ENCODE measurements at regions not wholly inside any gene's neighbourhood (a gene's known extent, or its start where the extent isn't known, plus 50 kb on each side); places are given as distances from the start of the nearest gene placed in this dataset.
"Not testable (repeated sequence)": the region's sequence is repeated elsewhere in the genome, so short reads cannot be mapped to it uniquely, and the experiment has no call there.

GRCh38 chr10:117763528-117763927 lies 221.0 kb downstream of the EMX2 start:
- ATAC-seq (ENCODE audit: low FRiP score): no peak
- no peak for DNase-seq
- no peaks in the 10 kb centered on the region for H3K27me3 ChIP-seq (ENCODE audit: control insufficient read depth in 1 of 2, insufficient read depth in 2 of 2, low read length in 1 of 2)
- intact Hi-C loops (cut with DNase I): no loop called here
- H3K9me3 ChIP-seq (ENCODE audit: control insufficient read depth, low read length): no peaks in the 10 kb centered on the region
- no peaks in the 10 kb centered on the region for H3K36me3 ChIP-seq (ENCODE audit: control insufficient read depth in 1 of 2, insufficient read depth in 2 of 2, low read length in 1 of 2)
- H3K4me1 ChIP-seq (ENCODE audit: control insufficient read depth in 1 of 2, insufficient read depth in 2 of 2, low read length in 2 of 2): no peaks in the 10 kb centered on the region
- H3K4me3 ChIP-seq (ENCODE audit: low read length in 2 of 2): no peak overlapping the region
- H3K27ac ChIP-seq (ENCODE audit: low read depth in 1 of 2, low read length in 2 of 2): no peak overlapping the region
- 79 to 83% methylated on average over 4 of the region's 4 CpGs for WGBS, 2 donors

GRCh38 chr10:117768333-117769042 lies 225.9 kb downstream of the EMX2 start:
- H3K4me3 ChIP-seq (ENCODE audit: low read length in 2 of 2): no peak overlapping the region
- ATAC-seq (ENCODE audit: low FRiP score) (no peak), DNase-seq (no peak)
- no peaks in the 10 kb centered on the region for H3K9me3 ChIP-seq (ENCODE audit: control insufficient read depth, low read length)
- H3K36me3 ChIP-seq (ENCODE audit: control insufficient read depth in 1 of 2, insufficient read depth in 2 of 2, low read length in 1 of 2): no peaks in the 10 kb centered on the region
- no peak overlapping the region for H3K27ac ChIP-seq (ENCODE audit: low read depth in 1 of 2, low read length in 2 of 2)
- WGBS, 2 donors: 87 to 92% methylated on average over 2 of the region's 2 CpGs
- intact Hi-C loops (cut with DNase I): no loop called here
- H3K4me1 ChIP-seq (ENCODE audit: control insufficient read depth in 1 of 2, insufficient read depth in 2 of 2, low read length in 2 of 2): no peaks in the 10 kb centered on the region
- no peaks in the 10 kb centered on the region for H3K27me3 ChIP-seq (ENCODE audit: control insufficient read depth in 1 of 2, insufficient read depth in 2 of 2, low read length in 1 of 2)

GRCh38 chr10:117775526-117775925 lies 233.0 kb downstream of the EMX2 start:
- Histone ChIP-seq H3K9me3 (ENCODE audit: control insufficient read depth, low read length) (no peaks in the 10 kb centered on the region), H3K36me3 (ENCODE audit: control insufficient read depth in 1 of 2, insufficient read depth in 2 of 2, low read length in 1 of 2) (no peaks in the 10 kb centered on the region), H3K4me3 (ENCODE audit: low read length in 2 of 2) (no peak overlapping the region), H3K4me1 (ENCODE audit: control insufficient read depth in 1 of 2, insufficient read depth in 2 of 2, low read length in 2 of 2) (no peaks in the 10 kb centered on the region), H3K27ac (ENCODE audit: low read depth in 1 of 2, low read length in 2 of 2) (no peak overlapping the region), H3K27me3 (ENCODE audit: control insufficient read depth in 1 of 2, insufficient read depth in 2 of 2, low read length in 1 of 2) (no peaks in the 10 kb centered on the region)
- WGBS, 2 donors: 93 to 96% methylated on average over 3 of the region's 3 CpGs
- ATAC-seq (ENCODE audit: low FRiP score) (no peak), DNase-seq (no peak)
- intact Hi-C loops (cut with DNase I): no loop called here

GRCh38 chr10:117777222-117777621 lies 234.7 kb downstream of the EMX2 start:
- H3K27me3 ChIP-seq (ENCODE audit: control insufficient read depth in 1 of 2, insufficient read depth in 2 of 2, low read length in 1 of 2); H3K9me3 ChIP-seq (ENCODE audit: control insufficient read depth, low read length); H3K4me1 ChIP-seq (ENCODE audit: control insufficient read depth in 1 of 2, insufficient read depth in 2 of 2, low read length in 2 of 2); H3K27ac ChIP-seq (ENCODE audit: low read depth in 1 of 2, low read length in 2 of 2); ATAC-seq (ENCODE audit: low FRiP score); H3K4me3 ChIP-seq (ENCODE audit: low read length in 2 of 2); H3K36me3 ChIP-seq (ENCODE audit: control insufficient read depth in 1 of 2, insufficient read depth in 2 of 2, low read length in 1 of 2); DNase-seq; intact Hi-C loops (cut with DNase I): not testable (repeated sequence)
- 68 to 69% methylated on average over 5 of the region's 5 CpGs for WGBS, 2 donors

GRCh38 chr10:117778241-117778640 lies 235.7 kb downstream of the EMX2 start:
- ATAC-seq (ENCODE audit: low FRiP score) (no peak), DNase-seq (no peak)
- 66 to 77% methylated on average over 3 of the region's 3 CpGs for WGBS, 2 donors
- H3K36me3 ChIP-seq (ENCODE audit: control insufficient read depth in 1 of 2, insufficient read depth in 2 of 2, low read length in 1 of 2): no peaks in the 10 kb centered on the region
- H3K4me1 ChIP-seq (ENCODE audit: control insufficient read depth in 1 of 2, insufficient read depth in 2 of 2, low read length in 2 of 2): no peaks in the 10 kb centered on the region
- intact Hi-C loops (cut with DNase I): no loop called here
- no peak overlapping the region for H3K27ac ChIP-seq (ENCODE audit: low read depth in 1 of 2, low read length in 2 of 2)
- H3K4me3 ChIP-seq (ENCODE audit: low read length in 2 of 2): no peak overlapping the region
- no peaks in the 10 kb centered on the region for H3K27me3 ChIP-seq (ENCODE audit: control insufficient read depth in 1 of 2, insufficient read depth in 2 of 2, low read length in 1 of 2)
- peaks cover 2% of the 10 kb centered on the region for H3K9me3 ChIP-seq (ENCODE audit: control insufficient read depth, low read length)

- ATAC-seq (ENCODE audit: low FRiP score): no peak
- intact Hi-C loops (cut with DNase I): no loop called here
- Histone ChIP-seq H3K27ac (ENCODE audit: low read depth in 1 of 2, low read length in 2 of 2) (no peak overlapping the region), H3K4me3 (ENCODE audit: low read length in 2 of 2) (no peak overlapping the region), H3K36me3 (ENCODE audit: control insufficient read depth in 1 of 2, insufficient read depth in 2 of 2, low read length in 1 of 2) (no peaks in the 10 kb centered on the region), H3K9me3 (ENCODE audit: control insufficient read depth, low read length) (peaks cover 2% of the 10 kb centered on the region), H3K4me1 (ENCODE audit: control insufficient read depth in 1 of 2, insufficient read depth in 2 of 2, low read length in 2 of 2) (no peaks in the 10 kb centered on the region), H3K27me3 (ENCODE audit: control insufficient read depth in 1 of 2, insufficient read depth in 2 of 2, low read length in 1 of 2) (no peaks in the 10 kb centered on the region)
- no peak for DNase-seq
- WGBS, 2 donors: 93% methylated on average over 1 of the region's 1 CpG
Observed at GRCh38 chr10:117780411-117780810, 237.9 kb downstream of the EMX2 start.

GRCh38 chr10:117781216-117781831 lies 238.8 kb downstream of the EMX2 start:
- Histone ChIP-seq H3K36me3 (ENCODE audit: control insufficient read depth in 1 of 2, insufficient read depth in 2 of 2, low read length in 1 of 2) (no peaks in the 10 kb centered on the region), H3K27ac (ENCODE audit: low read depth in 1 of 2, low read length in 2 of 2) (no peak overlapping the region), H3K4me3 (ENCODE audit: low read length in 2 of 2) (no peak overlapping the region), H3K27me3 (ENCODE audit: control insufficient read depth in 1 of 2, insufficient read depth in 2 of 2, low read length in 1 of 2) (no peaks in the 10 kb centered on the region), H3K9me3 (ENCODE audit: control insufficient read depth, low read length) (peaks cover 2% of the 10 kb centered on the region), H3K4me1 (ENCODE audit: control insufficient read depth in 1 of 2, insufficient read depth in 2 of 2, low read length in 2 of 2) (no peaks in the 10 kb centered on the region)
- ATAC-seq (ENCODE audit: low FRiP score) (no peak), DNase-seq (no peak)
- WGBS, 2 donors: 91% methylated on average over 7 of the region's 7 CpGs
- intact Hi-C loops (cut with DNase I): no loop called here

- no peaks in the 10 kb centered on the region for H3K36me3 ChIP-seq (ENCODE audit: control insufficient read depth in 1 of 2, insufficient read depth in 2 of 2, low read length in 1 of 2)
- DNase-seq: no peak
- H3K27me3 ChIP-seq (ENCODE audit: control insufficient read depth in 1 of 2, insufficient read depth in 2 of 2, low read length in 1 of 2): no peaks in the 10 kb centered on the region
- no peak for ATAC-seq (ENCODE audit: low FRiP score)
- intact Hi-C loops (cut with DNase I): no loop called here
- H3K4me3 ChIP-seq (ENCODE audit: low read length in 2 of 2): no peak overlapping the region
- 8 to 10% methylated on average over 5 of the region's 5 CpGs for WGBS, 2 donors
- peaks cover 2% of the 10 kb centered on the region for H3K9me3 ChIP-seq (ENCODE audit: control insufficient read depth, low read length)
- no peaks in the 10 kb centered on the region for H3K4me1 ChIP-seq (ENCODE audit: control insufficient read depth in 1 of 2, insufficient read depth in 2 of 2, low read length in 2 of 2)
- H3K27ac ChIP-seq (ENCODE audit: low read depth in 1 of 2, low read length in 2 of 2): no peak overlapping the region
Observed at GRCh38 chr10:117782276-117782675, 239.7 kb downstream of the EMX2 start.

GRCh38 chr10:117783698-117784395 lies 241.3 kb downstream of the EMX2 start:
- ATAC-seq (ENCODE audit: low FRiP score): no peak
- intact Hi-C loops (cut with DNase I): no loop called here
- WGBS, 2 donors: 74 to 81% methylated on average over 14 of the region's 14 CpGs
- no peaks in the 10 kb centered on the region for H3K36me3 ChIP-seq (ENCODE audit: control insufficient read depth in 1 of 2, insufficient read depth in 2 of 2, low read length in 1 of 2)
- H3K4me1 ChIP-seq (ENCODE audit: control insufficient read depth in 1 of 2, insufficient read depth in 2 of 2, low read length in 2 of 2): no peaks in the 10 kb centered on the region
- H3K27me3 ChIP-seq (ENCODE audit: control insufficient read depth in 1 of 2, insufficient read depth in 2 of 2, low read length in 1 of 2): no peaks in the 10 kb centered on the region
- no peak for DNase-seq
- no peak overlapping the region for H3K27ac ChIP-seq (ENCODE audit: low read depth in 1 of 2, low read length in 2 of 2)
- peaks cover 2% of the 10 kb centered on the region for H3K9me3 ChIP-seq (ENCODE audit: control insufficient read depth, low read length)
- H3K4me3 ChIP-seq (ENCODE audit: low read length in 2 of 2): no peak overlapping the region
